Spleen (tissue), 7 donors: ENCODE measurements at regions not wholly inside any gene's neighbourhood (a gene's known extent, or its start where the extent isn't known, plus 50 kb on each side); places are given as distances from the start of the nearest gene placed in this dataset.

Experiments
- CTCF ChIP-seq, 11 experiments: fragments of 200-600 bp in 7 of 11; fragments of 450-650 bp in 4 of 11; sonication (generic) in 4 of 11; IDR thresholded peaks in 8 of 11; conservative IDR thresholded peaks in 3 of 11; 1 replicate in 7 of 11; 2 replicates in 4 of 11; pipeline versions ENCODE4 v1.4.0 to v1.8.0; 2016 to 2021; ENCODE audit warnings: antibody characterized with exemption in 11 of 11, inconsistent platforms in 4 of 11, mild to moderate bottlenecking in 1 of 11
- POLR2A ChIP-seq, 3 donors: fragments of 450-650 bp; IDR thresholded peaks; one replicate each; pipeline ENCODE4 v1.5.1; 2017; ENCODE audit warnings: antibody characterized with exemption in 3 of 3, mild to moderate bottlenecking in 1 of 3
- POLR2AphosphoS5 ChIP-seq, 3 donors: sonication (generic); formaldehyde crosslinking; IDR thresholded peaks; one replicate each; pipeline ENCODE4 v1.5.1; 2017; ENCODE audit warnings: antibody characterized with exemption in 3 of 3
- donor health status: DM: no; HTN: no; CAD: no; lungs with moderate emphysema.
- donor health status: DM: no; HTN: no; CAD: no.
- donor health status: DM: no; HTN: no; CAD: no.

- TF ChIP-seq CTCF (IDR thresholded peaks at IDR 0.05 in 8 of 11, conservative IDR thresholded peaks at IDR 0.05 in 3 of 11) (no peak), POLR2A (IDR thresholded peaks at IDR 0.05) (no peak), POLR2AphosphoS5 (IDR thresholded peaks at IDR 0.05) (no peak)
Measured at GRCh38 chr14:97290977-97291376, 493.8 kb downstream of the VRK1 start.
